ENCODE measurements at regions not wholly inside any gene's neighbourhood (a gene's known extent, or its start where the extent isn't known, plus 50 kb on each side); places are given as distances from the start of the nearest gene placed in this dataset.

GRCh38 chr10:65845916-65846315 lies 1079.9 kb upstream of the LRRTM3 start:
- H3K27ac ChIP-seq, result no peak overlapping the region
- DNase-seq (ENCODE audit: low spot score), result no peak
- H3K4me3 ChIP-seq, result no peak overlapping the region
- H3K9me3 ChIP-seq, result no peaks in the 10 kb centered on the region
- no peaks in the 10 kb centered on the region for H3K4me1 ChIP-seq (replicated peaks)
- no peaks in the 10 kb centered on the region for H3K36me3 ChIP-seq
- TF ChIP-seq, protein P1, sequence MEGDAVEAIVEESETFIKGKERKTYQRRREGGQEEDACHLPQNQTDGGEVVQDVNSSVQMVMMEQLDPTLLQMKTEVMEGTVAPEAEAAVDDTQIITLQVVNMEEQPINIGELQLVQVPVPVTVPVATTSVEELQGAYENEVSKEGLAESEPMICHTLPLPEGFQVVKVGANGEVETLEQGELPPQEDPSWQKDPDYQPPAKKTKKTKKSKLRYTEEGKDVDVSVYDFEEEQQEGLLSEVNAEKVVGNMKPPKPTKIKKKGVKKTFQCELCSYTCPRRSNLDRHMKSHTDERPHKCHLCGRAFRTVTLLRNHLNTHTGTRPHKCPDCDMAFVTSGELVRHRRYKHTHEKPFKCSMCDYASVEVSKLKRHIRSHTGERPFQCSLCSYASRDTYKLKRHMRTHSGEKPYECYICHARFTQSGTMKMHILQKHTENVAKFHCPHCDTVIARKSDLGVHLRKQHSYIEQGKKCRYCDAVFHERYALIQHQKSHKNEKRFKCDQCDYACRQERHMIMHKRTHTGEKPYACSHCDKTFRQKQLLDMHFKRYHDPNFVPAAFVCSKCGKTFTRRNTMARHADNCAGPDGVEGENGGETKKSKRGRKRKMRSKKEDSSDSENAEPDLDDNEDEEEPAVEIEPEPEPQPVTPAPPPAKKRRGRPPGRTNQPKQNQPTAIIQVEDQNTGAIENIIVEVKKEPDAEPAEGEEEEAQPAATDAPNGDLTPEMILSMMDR (IDR thresholded peaks at IDR 0.05), result no peak
- TF ChIP-seq POLR2AphosphoS5 (IDR thresholded peaks at IDR 0.05), result no peak
- TF ChIP-seq POLR2A (IDR thresholded peaks at IDR 0.05), result no peak
- intact Hi-C loops (cut with DNase I), result no loop called here
- no peaks in the 10 kb centered on the region for H3K27me3 ChIP-seq (replicated peaks; ENCODE audit: insufficient read depth)

GRCh38 chr10:65846541-65846940 lies 1079.3 kb upstream of the LRRTM3 start:
- Histone ChIP-seq H3K4me3 (no peak overlapping the region), H3K4me1 (replicated peaks) (no peaks in the 10 kb centered on the region), H3K9me3 (no peaks in the 10 kb centered on the region), H3K27me3 (replicated peaks; ENCODE audit: insufficient read depth) (no peaks in the 10 kb centered on the region), H3K36me3 (no peaks in the 10 kb centered on the region), H3K27ac (no peak overlapping the region)
- intact Hi-C loops (cut with DNase I), result no loop called here
- TF ChIP-seq POLR2A (IDR thresholded peaks at IDR 0.05), result no peak
- no peak for TF ChIP-seq POLR2AphosphoS5 (IDR thresholded peaks at IDR 0.05)
- TF ChIP-seq, protein P1 (IDR thresholded peaks at IDR 0.05), result no peak
- 25% methylated on average over 1 of the region's 1 CpG for WGBS
- no peak for DNase-seq (ENCODE audit: low spot score)

- Histone ChIP-seq H3K27ac (no peak overlapping the region), H3K36me3 (no peaks in the 10 kb centered on the region), H3K4me1 (replicated peaks) (no peaks in the 10 kb centered on the region), H3K9me3 (no peaks in the 10 kb centered on the region), H3K4me3 (no peak overlapping the region), H3K27me3 (replicated peaks; ENCODE audit: insufficient read depth) (no peaks in the 10 kb centered on the region)
- DNase-seq (ENCODE audit: low spot score), result no peak
- intact Hi-C loops (cut with DNase I), result no loop called here
- no peak for TF ChIP-seq POLR2A (IDR thresholded peaks at IDR 0.05)
- no peak for TF ChIP-seq POLR2AphosphoS5 (IDR thresholded peaks at IDR 0.05)
- TF ChIP-seq, protein P1 (IDR thresholded peaks at IDR 0.05), result no peak
- 43% methylated on average over 4 of the region's 4 CpGs for whole genome bisulfite sequencing
Measured at GRCh38 chr10:65846949-65847348, 1078.9 kb upstream of the LRRTM3 start.

DNA sequence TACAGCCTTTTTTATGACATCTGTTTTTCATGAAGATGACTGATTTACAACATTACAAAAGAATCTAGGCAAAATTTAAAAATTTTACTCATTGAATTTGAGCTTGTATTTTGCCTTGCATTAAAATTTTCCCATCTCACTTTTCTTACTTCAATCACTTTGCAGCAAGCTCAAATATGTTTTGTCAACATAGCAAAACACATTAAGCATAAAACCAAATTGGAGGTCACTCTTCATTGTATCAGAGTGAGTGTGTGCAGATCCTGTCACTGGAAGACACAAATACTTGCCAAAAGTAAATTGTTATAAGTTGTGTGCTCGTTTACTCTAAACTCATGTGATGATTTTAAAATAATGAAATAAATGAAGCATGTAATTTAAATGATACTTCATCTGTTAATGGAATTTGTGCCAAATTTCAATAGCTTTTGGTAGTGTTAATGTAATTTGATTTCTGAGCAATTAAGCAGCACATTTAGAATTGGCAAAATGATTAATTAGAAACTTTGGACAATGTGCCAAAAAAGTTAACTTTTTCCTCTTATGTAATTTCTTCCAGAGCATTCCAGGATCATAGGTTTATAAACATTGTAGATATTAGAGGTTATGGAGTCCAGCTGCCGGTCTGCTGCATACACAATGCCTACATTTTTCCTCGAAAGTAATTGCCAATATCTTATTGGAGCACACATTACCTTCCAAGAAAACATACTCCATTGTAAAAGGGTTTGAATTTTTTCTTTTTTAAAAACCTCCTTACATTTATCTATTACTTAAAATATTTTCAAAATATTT lies 1078.2 kb upstream of the LRRTM3 start:
- no peaks in the 10 kb centered on the region for H3K27me3 ChIP-seq (replicated peaks; ENCODE audit: insufficient read depth)
- H3K4me1 ChIP-seq (replicated peaks), result no peaks in the 10 kb centered on the region
- H3K27ac ChIP-seq, result no peak overlapping the region
- H3K36me3 ChIP-seq, result no peaks in the 10 kb centered on the region
- WGBS, result 55% methylated on average over 3 of the region's 3 CpGs
- no peaks in the 10 kb centered on the region for H3K9me3 ChIP-seq
- DNase-seq (ENCODE audit: low spot score), result no peak
- TF ChIP-seq POLR2A (IDR thresholded peaks at IDR 0.05) (no peak), POLR2AphosphoS5 (IDR thresholded peaks at IDR 0.05) (no peak)
- TF ChIP-seq, protein P1 (IDR thresholded peaks at IDR 0.05), result no peak
- H3K4me3 ChIP-seq, result no peak overlapping the region
- intact Hi-C loops (cut with DNase I), result no loop called here

- H3K36me3 ChIP-seq, result no peaks in the 10 kb centered on the region
- H3K4me3 ChIP-seq, result no peak overlapping the region
- intact Hi-C loops (cut with DNase I), result no loop called here
- WGBS, result 88% methylated on average over 2 of the region's 2 CpGs
- no peaks in the 10 kb centered on the region for H3K9me3 ChIP-seq
- H3K27me3 ChIP-seq (replicated peaks; ENCODE audit: insufficient read depth), result no peaks in the 10 kb centered on the region
- H3K27ac ChIP-seq, result no peak overlapping the region
- TF ChIP-seq POLR2A (IDR thresholded peaks at IDR 0.05) (no peak), POLR2AphosphoS5 (IDR thresholded peaks at IDR 0.05) (no peak)
- TF ChIP-seq, protein P1 (IDR thresholded peaks at IDR 0.05), result no peak
- DNase-seq (ENCODE audit: low spot score), result no peak
- H3K4me1 ChIP-seq (replicated peaks), result no peaks in the 10 kb centered on the region
Measured at GRCh38 chr10:65858841-65859240, 1067.0 kb upstream of the LRRTM3 start.
